ENCODE measurements at regions not wholly inside any gene's neighbourhood (a gene's known extent, or its start where the extent isn't known, plus 50 kb on each side); places are given as distances from the start of the nearest gene placed in this dataset.

DNA sequence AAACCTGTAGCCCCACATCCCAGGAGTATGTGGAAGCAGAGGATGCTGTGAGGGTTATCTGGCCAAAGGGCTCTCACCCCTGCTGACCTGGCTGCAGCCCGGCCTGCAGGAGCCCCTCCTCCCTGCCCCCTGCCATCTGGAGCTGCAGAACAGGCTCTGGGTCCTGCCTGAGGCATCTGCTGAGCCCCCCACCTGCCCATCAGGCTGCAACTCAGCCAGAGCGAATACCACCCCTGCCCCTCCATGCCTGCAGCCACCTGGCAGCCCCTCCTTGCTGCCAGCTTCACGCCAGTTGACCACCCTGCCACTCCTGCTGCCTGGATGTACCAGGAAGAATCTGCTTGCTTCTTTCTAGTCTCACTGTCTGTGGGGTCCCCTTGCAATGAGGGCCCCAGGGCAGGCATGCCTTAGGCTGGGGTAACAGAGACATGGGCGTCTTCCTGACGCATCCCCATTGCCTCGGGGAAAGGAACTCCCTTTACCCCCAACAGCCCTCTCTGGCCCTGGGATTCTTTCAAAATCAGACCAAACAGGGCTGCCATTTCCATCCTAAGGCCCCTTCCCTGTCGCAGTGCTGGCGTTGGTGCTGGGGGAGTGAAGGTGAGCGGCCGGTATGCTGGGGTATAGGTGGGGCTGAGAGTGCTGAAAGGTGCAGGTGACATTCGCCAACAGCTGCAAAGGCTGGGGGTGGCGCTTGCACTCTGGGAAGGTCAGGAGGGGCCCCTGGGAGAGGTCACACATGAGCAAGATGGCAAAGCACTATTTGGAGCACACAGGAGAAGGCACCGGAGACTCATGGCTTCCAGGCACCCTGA, 1334.6 kb downstream of the TBC1D22A start:
- DNase-seq = no peak
- H3K9me3 ChIP-seq = no peaks in the 10 kb centered on the region
- no peak overlapping the region for H3K27ac ChIP-seq
- intact Hi-C loops (cut with DNase I) = no loop called here
- no peaks in the 10 kb centered on the region for H3K36me3 ChIP-seq
- WGBS, 3 donors = 73 to 75% (median 74%) methylated on average over 13 of the region's 13 CpGs
- H3K4me3 ChIP-seq = no peak overlapping the region
- TF ChIP-seq EP300 (IDR thresholded peaks at IDR 0.05) (no peak), POLR2A (IDR thresholded peaks at IDR 0.05) (no peak)
- TF ChIP-seq, protein P1, sequence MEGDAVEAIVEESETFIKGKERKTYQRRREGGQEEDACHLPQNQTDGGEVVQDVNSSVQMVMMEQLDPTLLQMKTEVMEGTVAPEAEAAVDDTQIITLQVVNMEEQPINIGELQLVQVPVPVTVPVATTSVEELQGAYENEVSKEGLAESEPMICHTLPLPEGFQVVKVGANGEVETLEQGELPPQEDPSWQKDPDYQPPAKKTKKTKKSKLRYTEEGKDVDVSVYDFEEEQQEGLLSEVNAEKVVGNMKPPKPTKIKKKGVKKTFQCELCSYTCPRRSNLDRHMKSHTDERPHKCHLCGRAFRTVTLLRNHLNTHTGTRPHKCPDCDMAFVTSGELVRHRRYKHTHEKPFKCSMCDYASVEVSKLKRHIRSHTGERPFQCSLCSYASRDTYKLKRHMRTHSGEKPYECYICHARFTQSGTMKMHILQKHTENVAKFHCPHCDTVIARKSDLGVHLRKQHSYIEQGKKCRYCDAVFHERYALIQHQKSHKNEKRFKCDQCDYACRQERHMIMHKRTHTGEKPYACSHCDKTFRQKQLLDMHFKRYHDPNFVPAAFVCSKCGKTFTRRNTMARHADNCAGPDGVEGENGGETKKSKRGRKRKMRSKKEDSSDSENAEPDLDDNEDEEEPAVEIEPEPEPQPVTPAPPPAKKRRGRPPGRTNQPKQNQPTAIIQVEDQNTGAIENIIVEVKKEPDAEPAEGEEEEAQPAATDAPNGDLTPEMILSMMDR (IDR thresholded peaks at IDR 0.05) = no peak
- H3K27me3 ChIP-seq = no peaks in the 10 kb centered on the region
- H3K4me1 ChIP-seq (ENCODE audit: insufficient read depth) = no peaks in the 10 kb centered on the region

DNA sequence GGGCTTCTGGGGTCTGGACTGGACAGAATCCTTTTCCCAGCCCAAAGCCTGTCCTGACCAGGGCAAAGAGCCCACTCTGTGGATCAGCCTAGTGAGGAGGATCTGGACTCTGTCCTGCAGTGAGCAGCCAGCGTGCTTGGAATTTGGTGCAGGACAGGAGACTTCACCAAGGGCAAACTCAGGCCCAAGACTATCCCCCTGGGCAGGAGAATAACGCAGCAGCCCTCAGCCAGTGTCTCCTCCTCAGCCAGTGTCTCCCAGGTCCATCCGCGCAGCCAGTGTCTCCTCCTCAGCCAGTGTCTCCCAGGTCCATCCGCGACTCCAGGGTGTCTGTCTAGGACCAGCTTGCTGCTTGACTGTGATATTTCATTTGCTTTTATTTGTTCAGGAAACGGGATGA, 1334.0 kb downstream of the TBC1D22A start:
- no peak overlapping the region for H3K4me3 ChIP-seq
- no peaks in the 10 kb centered on the region for H3K4me1 ChIP-seq (ENCODE audit: insufficient read depth)
- no peak for TF ChIP-seq EP300 (IDR thresholded peaks at IDR 0.05)
- TF ChIP-seq, protein P1 (IDR thresholded peaks at IDR 0.05) = no peak
- TF ChIP-seq POLR2A (IDR thresholded peaks at IDR 0.05) = no peak
- 71 to 73% (median 71%) methylated on average over 7 of the region's 7 CpGs for WGBS, 3 donors
- intact Hi-C loops (cut with DNase I) = no loop called here
- H3K36me3 ChIP-seq = no peaks in the 10 kb centered on the region
- H3K27ac ChIP-seq = no peak overlapping the region
- no peak for DNase-seq
- H3K27me3 ChIP-seq = no peaks in the 10 kb centered on the region
- H3K9me3 ChIP-seq = no peaks in the 10 kb centered on the region

DNA sequence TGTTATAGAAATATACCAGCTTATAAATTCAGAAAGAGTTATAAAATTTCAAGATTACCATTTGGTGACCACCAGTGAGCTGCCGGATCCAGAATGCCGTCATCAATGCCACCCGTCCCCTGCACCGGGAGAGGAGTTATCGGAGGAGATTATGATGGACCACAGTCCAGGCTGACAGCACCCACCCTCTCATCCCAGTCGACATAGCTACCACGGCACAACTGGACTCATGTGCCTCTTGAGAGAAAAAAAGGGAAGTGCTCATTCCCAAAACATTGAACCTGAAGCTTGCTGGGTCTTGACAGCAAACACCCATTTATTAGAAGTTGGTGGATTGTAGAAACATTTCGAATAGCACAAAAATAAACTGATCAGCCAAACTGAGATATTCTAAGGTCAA, 1331.5 kb downstream of the TBC1D22A start:
- H3K27me3 ChIP-seq = no peaks in the 10 kb centered on the region
- no peaks in the 10 kb centered on the region for H3K9me3 ChIP-seq
- no peak for DNase-seq
- peaks cover 9% of the 10 kb centered on the region for H3K4me1 ChIP-seq (ENCODE audit: insufficient read depth)
- no peak overlapping the region for H3K4me3 ChIP-seq
- intact Hi-C loops (cut with DNase I) = no loop called here
- WGBS, 3 donors = 87 to 92% (median 91%) methylated on average over 8 of the region's 8 CpGs
- no peaks in the 10 kb centered on the region for H3K36me3 ChIP-seq
- TF ChIP-seq, protein P1 (IDR thresholded peaks at IDR 0.05) = no peak
- TF ChIP-seq EP300 (IDR thresholded peaks at IDR 0.05) = no peak
- no peak for TF ChIP-seq POLR2A (IDR thresholded peaks at IDR 0.05)
- no peak overlapping the region for H3K27ac ChIP-seq

DNA sequence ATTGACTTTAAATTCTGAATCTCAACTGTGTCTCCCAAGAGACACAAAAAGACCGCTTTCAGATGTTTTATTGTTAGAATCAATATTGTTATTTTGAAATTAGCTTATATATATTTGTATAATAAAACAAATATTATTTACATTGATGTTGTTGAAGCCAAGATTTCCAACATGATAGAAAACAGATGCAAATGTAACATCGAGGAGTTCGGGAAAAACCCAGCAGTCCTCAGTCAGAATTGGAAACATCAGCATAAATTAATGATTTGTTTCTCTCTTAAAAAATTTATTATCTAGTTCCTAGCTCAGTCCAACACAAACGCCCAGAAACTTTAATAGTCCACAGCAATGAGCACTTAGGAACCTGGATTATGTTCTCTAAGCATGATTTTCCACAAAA, 1330.4 kb downstream of the TBC1D22A start:
- intact Hi-C loops (cut with DNase I) = no loop called here
- Histone ChIP-seq H3K4me1 (ENCODE audit: insufficient read depth) (peaks cover 9% of the 10 kb centered on the region), H3K27ac (no peak overlapping the region), H3K9me3 (no peaks in the 10 kb centered on the region), H3K27me3 (no peaks in the 10 kb centered on the region), H3K36me3 (no peaks in the 10 kb centered on the region), H3K4me3 (no peak overlapping the region)
- no peak for DNase-seq
- TF ChIP-seq, protein P1 (IDR thresholded peaks at IDR 0.05) = no peak
- no peak for TF ChIP-seq POLR2A (IDR thresholded peaks at IDR 0.05)
- no peak for TF ChIP-seq EP300 (IDR thresholded peaks at IDR 0.05)
- WGBS, 3 donors = 22 to 32% (median 30%) methylated on average over 4 of the region's 4 CpGs
